Lower leg skin (tissue), 3 donors: ENCODE measurements at regions not wholly inside any gene's neighbourhood (a gene's known extent, or its start where the extent isn't known, plus 50 kb on each side); places are given as distances from the start of the nearest gene placed in this dataset.
"Not testable (repeated sequence)": the region's sequence is repeated elsewhere in the genome, so short reads cannot be mapped to it uniquely, and the experiment has no call there.

ENCODE experiments used
- CTCF ChIP-seq, 3 donors: fragments of 450-650 bp; IDR thresholded peaks; one replicate each; pipeline ENCODE4 v1.5.1; 2016; ENCODE audit warnings: antibody characterized with exemption in 3 of 3, mild to moderate bottlenecking in 3 of 3, moderate library complexity in 2 of 3
- POLR2A ChIP-seq, 2 donors: fragments of 450-650 bp; IDR thresholded peaks; one replicate each; pipeline ENCODE4 v1.6.1; 2016 to 2017; ENCODE audit warnings: antibody characterized with exemption in 2 of 2, mild to moderate bottlenecking in 1 of 2, moderate library complexity in 1 of 2

GRCh38 chr2:215630796-215631195, 194.9 kb upstream of the FN1 start:
- TF ChIP-seq CTCF, POLR2A (IDR thresholded peaks at IDR 0.05): not testable (repeated sequence)
